HG03025 (cell line): ENCODE measurements at regions not wholly inside any gene's neighbourhood (a gene's known extent, or its start where the extent isn't known, plus 50 kb on each side); places are given as distances from the start of the nearest gene placed in this dataset.

Experiments used
- ATAC-seq: cut with Tn5 transposase; IDR thresholded peaks from one replicate; pipeline ENCODE4 v1.9.1; 2021; ENCODE audit warnings: mild to moderate bottlenecking, moderate library complexity; ENCODE audit not compliant: unreplicated experiment, low FRiP score

DNA sequence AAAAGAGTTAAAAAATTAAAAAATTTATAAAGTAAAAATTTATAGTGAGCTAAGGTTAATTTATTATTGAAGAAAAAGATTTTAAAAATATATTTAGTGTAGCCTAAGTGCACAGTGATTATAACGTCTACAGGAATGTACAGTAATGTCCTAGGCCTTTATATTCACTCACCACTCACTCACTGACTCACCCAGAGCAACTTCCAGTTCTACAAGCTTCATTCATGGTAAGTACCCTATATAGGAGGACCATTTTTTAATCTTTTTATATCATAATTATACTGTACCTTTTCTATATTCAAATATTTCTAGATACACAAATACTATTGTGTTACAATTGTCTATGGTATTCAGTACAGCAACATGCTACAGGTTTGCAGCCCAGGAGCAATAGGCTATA, 1623.2 kb downstream of the RPA4 start:
- ATAC-seq: no peak

DNA sequence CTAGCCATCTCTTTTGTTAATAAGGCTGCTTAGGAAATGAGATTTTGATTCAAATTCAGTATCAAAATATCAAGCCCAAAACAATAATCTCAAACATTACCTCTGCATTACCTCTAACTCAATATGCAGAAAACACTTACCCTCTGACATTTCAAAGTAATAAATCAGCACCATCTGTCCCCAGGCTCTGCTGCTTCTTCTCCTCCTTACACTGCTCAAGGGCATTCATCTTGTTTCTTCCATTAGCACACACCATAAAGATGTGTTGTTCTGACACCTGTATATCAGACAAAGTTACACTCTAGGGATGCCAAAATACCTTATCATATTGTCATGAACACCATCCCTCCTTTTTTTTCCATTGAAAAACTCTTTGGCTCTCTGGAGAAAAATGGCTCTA, 1630.3 kb downstream of the RPA4 start:
- no peak for ATAC-seq

DNA sequence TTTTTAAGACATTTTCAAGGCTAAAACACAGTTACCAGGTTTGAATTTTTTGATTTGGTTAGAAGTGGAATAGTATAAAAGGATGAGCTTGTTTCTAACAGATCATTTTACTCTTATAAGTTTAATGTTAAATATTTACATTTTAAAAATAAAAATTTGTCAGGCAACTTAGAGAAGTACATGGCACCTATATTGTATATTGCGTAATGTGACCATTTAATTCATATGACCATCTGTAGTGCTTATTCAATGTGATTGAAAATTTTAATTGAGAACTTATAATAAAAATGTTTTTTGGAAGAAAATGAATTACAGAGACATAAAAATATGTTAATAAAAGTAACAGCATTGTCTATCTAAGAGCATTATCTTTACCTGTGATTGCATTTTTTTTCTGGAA, 1632.4 kb downstream of the RPA4 start:
- ATAC-seq: no peak

DNA sequence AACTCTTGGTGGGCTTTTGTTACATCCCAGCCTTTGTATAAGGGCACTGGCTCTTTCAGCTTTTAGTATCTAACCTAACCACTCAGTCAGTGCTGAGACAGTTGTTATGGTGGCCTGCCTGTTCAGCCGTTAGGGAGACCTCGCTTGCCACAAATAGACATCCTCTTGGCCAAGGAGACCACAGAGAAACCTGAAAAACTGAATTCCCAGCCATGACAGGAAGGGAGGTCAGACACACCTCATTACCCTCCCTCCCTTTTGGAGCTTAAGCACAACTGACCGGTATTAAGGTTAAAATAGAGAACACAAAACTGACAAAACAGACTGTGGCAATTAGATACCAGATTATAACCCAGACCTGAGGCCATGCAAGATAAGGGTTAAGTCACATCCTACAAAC, 1639.3 kb downstream of the RPA4 start:
- ATAC-seq: no peak

DNA sequence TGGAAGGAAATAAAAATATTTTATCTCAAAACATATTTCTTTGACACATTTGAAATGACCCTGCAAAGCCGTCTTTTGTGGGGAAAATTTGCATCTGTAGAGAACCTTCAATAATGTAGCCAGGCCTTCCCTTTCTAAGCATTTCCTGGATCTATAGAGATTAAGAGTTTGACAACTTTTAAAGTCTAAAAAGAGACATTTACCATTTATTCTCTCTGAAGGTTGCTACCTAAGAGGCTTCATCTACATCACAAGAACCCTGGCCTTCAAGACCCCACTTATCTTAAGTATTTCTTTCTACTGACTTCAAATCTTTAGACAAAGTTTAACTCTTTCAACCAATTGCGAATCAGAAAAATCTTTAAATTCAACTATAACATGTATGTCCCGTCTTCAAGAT, 1639.8 kb downstream of the RPA4 start:
- ATAC-seq: no peak

DNA sequence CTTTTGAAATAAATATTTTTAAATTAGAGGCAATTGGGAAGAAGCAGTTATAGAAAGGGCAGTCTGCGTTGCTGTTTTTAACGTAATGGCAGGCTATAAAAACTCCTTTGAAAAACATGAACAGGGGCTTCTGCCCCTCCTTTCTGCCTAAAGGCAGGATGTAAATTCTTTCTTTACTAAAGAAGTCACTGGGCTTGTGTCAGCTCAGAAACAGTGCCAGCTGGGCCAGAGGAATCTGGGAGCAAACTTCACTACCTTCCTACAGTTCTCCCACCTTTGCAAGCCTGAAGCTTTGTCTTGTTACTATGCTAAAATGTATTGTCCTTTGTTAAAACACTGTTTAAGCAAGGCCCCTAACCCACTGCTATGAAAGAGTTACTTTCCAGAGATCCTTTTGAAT, 1664.8 kb downstream of the RPA4 start:
- ATAC-seq: no peak

DNA sequence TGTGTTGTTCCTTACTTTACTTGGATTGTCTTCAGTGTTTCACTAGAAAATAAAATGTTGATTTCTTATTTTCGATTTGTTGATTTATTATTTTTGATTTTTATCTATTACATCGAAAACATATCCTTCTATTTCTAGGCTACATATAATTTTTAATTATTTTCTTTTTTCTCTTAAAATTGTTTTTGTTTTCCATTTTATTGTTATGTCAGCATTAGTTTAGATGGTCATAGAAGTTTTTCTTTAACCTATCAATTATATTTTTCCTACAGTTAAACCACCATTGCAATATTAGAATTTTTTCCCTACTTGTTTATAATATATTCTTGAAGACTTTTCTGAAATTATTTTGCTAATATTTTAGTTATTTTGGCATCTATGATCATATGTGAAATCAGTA, 1685.1 kb downstream of the RPA4 start:
- ATAC-seq: no peak

DNA sequence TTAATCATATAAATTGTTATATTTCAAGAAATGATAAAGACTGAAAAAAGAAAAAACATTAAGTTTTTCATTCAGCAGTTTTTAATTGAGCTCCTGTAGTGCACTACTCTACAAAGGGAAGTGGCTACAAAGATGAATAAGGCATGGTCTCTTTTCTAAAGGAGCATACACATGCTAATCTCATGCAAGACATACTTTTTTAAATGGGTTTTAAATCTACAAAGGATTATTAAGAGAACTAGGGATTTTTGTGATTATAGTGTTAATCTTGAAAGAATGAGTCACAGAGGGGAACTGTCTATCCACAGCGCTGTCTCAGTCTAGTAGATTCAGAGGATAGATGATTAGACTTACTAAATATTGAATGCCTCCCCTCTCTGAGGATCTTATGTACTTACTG, 1722.2 kb downstream of the RPA4 start:
- ATAC-seq: no peak

DNA sequence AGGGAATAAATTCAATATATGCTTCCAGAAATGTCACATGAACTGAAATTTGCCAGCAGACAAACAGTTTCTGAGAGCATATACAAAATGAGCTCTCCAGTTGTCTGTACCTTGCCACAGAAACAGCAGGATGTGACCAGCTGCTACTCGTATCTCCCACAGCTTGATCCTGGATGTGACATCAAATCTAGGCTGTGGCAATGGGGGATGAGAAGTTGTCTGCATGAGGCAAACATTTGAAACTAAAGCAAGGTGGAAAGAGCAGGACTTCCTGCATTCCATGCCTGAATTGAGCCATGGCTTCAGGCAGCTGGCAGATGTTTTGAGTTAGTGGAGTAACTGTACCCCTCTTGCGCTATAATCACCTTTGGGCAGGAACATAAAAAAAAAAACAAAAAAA, 1724.0 kb downstream of the RPA4 start:
- ATAC-seq: no peak

DNA sequence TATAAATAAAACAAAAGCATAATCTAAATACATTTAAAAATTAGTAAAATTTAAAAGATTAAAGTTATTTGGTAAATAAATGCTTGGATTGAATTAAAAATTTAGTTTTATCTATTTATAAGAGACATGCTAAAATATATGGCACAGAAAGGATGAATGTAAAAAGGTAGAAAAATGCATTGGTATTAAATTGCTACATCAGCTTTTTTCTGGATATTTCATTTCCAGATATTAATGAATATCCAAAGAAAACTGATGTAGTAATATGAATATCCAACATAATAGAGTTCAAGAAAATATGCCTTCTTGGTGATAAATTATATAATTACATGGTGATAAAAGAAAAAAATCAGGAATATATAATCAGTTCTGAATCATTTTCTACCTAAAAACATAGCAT, 1743.9 kb downstream of the RPA4 start:
- ATAC-seq: no peak

DNA sequence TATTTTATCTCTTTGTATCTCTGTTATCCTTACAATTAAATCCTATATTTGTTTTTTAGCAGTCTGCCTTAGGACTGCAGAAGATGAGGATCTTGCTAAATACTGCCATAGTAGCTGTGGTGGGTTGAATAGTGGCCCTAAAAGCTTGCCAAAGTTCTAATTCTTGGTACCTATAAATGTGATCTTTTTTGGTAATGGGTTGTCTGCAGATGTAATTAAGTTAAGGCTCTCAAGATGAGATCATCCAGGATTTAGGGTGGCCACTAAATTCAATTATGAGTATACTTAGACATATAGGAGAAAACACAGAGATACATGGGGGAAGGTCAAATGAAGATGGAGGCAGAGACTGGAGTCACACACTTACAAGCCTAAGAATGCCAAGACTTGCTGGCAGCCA, 1753.7 kb downstream of the RPA4 start:
- ATAC-seq: no peak

DNA sequence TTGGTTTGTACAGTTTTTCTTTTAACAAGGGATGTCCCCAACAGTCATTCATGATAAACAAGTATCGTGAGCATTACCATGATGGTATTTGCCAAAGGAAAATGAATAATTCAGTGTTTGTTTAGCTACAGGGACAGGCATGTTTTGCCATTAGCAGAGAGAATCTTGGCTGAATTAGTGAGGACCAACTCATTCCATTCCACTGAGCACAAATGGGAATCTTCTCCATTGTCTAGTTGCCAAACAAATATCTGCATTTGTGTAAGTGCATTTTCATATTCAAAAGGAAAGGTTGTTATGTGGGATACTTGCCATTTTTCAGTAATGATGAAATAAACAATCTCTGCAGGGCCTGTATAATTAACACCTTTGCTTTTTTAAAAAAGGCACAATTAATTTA, 1762.6 kb downstream of the RPA4 start:
- no peak for ATAC-seq

DNA sequence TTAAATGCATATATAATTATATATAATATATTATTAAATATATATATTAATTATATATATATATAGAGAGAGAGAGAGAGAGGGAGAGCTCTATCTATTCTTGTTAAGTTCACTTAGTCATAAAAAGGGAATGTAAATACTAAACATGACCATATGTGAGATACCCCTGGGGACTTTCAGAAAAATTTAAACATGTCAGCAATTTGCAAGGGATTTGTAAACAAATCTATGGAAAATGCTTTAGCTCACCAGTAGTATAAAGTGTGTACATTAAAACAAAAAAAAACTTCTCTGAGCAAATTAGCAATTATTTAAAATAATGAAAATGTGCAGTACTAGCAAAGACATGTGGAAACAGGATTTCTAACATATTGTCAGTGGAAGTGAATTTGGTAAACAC, 1755.5 kb downstream of the PCDH19 start:
- no peak for ATAC-seq
